Ishikawa (cell line): ENCODE measurements at regions not wholly inside any gene's neighbourhood (a gene's known extent, or its start where the extent isn't known, plus 50 kb on each side); places are given as distances from the start of the nearest gene placed in this dataset.

Experiments used
- CEBPB ChIP-seq: IDR thresholded peaks from 2 replicates; pipeline ENCODE4 v1.6.1; 2012
- CREB1 ChIP-seq: IDR thresholded peaks from 2 replicates; pipeline ENCODE4 v1.6.1; 2012; ENCODE audit warnings: low read depth
- EGR1 ChIP-seq: IDR thresholded peaks from 2 replicates; pipeline ENCODE4 v1.6.1; 2012
- EP300 ChIP-seq: IDR thresholded peaks from 2 replicates; pipeline ENCODE4 v1.6.1; 2012; ENCODE audit warnings: borderline replicate concordance
- FOXM1 ChIP-seq: IDR thresholded peaks from 2 replicates; pipeline ENCODE4 v1.6.1; 2012; ENCODE audit warnings: low read depth, borderline replicate concordance
- NFIC ChIP-seq: IDR thresholded peaks from 2 replicates; pipeline ENCODE4 v1.6.1; 2012
- RAD21 ChIP-seq: IDR thresholded peaks from 2 replicates; pipeline ENCODE4 v1.6.1; 2012; ENCODE audit warnings: low read depth
- TAF1 ChIP-seq: IDR thresholded peaks from 2 replicates; pipeline ENCODE4 v1.6.1; 2012; ENCODE audit warnings: low read depth, mild to moderate bottlenecking
- TCF12 ChIP-seq: IDR thresholded peaks from 2 replicates; pipeline ENCODE4 v1.6.1; 2012; ENCODE audit warnings: low read depth
- TEAD4 ChIP-seq: IDR thresholded peaks from 2 replicates; pipeline ENCODE4 v1.6.1; 2012
- YY1 ChIP-seq: IDR thresholded peaks from 2 replicates; pipeline ENCODE4 v1.6.1; 2012; ENCODE audit warnings: low read depth
- ZBTB7A ChIP-seq: IDR thresholded peaks from 2 replicates; pipeline ENCODE4 v1.6.1; 2012; ENCODE audit warnings: low read depth
- TF ChIP-seq, protein P1 (sequence below): IDR thresholded peaks from 2 replicates; pipeline ENCODE4 v1.6.1; 2012
- TF ChIP-seq, protein P2 (sequence below): IDR thresholded peaks from 2 replicates; pipeline ENCODE4 v1.6.1; 2012
- TF ChIP-seq, protein P3 (sequence below): IDR thresholded peaks from 2 replicates; pipeline ENCODE4 v1.6.1; 2012; ENCODE audit warnings: low read depth, mild to moderate bottlenecking

DNA sequence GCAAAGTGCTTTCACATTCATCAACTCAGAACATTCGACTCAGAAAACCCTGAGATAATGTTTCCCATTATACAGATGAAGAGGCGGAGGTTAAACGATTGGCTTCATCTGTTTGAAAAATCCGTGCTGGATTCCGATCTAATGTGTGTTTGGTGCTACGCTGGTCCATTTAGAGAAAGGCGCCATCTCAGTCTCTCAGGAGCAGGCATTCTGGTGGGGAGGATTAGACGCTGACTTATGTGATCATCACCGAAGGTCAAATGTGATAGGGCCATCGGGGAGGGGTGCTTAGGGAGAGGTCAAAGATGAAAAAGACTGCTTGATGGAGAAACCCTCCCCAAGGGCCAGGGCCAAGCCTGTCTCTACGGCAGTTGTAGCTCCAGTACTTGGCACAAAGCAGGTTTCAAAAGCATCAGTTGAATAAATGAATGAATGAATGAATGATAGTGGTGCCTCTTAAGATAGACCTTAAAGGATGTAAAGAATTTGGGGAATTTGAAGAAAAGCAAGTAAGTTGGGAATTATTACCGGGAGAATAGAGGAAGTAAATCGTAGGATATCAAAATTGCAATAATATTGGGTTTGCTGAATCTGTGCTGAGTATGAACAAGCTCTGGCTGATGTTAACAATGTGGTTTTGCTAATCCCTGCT lies 160.6 kb upstream of the SHB start:
- TF ChIP-seq NFIC: no peak
- TF ChIP-seq CREB1: no peak
- no peak for TF ChIP-seq FOXM1
- TF ChIP-seq TCF12: no peak
- no peak for TF ChIP-seq EP300
- TF ChIP-seq TAF1: no peak
- TF ChIP-seq, protein P1, sequence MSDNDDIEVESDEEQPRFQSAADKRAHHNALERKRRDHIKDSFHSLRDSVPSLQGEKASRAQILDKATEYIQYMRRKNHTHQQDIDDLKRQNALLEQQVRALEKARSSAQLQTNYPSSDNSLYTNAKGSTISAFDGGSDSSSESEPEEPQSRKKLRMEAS: no peak
- no peak for TF ChIP-seq ZBTB7A
- no peak for TF ChIP-seq CEBPB
- TF ChIP-seq RAD21: no peak
- TF ChIP-seq, protein P2, sequence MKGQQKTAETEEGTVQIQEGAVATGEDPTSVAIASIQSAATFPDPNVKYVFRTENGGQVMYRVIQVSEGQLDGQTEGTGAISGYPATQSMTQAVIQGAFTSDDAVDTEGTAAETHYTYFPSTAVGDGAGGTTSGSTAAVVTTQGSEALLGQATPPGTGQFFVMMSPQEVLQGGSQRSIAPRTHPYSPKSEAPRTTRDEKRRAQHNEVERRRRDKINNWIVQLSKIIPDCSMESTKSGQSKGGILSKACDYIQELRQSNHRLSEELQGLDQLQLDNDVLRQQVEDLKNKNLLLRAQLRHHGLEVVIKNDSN: no peak
- TF ChIP-seq YY1: no peak
- TF ChIP-seq, protein P3, sequence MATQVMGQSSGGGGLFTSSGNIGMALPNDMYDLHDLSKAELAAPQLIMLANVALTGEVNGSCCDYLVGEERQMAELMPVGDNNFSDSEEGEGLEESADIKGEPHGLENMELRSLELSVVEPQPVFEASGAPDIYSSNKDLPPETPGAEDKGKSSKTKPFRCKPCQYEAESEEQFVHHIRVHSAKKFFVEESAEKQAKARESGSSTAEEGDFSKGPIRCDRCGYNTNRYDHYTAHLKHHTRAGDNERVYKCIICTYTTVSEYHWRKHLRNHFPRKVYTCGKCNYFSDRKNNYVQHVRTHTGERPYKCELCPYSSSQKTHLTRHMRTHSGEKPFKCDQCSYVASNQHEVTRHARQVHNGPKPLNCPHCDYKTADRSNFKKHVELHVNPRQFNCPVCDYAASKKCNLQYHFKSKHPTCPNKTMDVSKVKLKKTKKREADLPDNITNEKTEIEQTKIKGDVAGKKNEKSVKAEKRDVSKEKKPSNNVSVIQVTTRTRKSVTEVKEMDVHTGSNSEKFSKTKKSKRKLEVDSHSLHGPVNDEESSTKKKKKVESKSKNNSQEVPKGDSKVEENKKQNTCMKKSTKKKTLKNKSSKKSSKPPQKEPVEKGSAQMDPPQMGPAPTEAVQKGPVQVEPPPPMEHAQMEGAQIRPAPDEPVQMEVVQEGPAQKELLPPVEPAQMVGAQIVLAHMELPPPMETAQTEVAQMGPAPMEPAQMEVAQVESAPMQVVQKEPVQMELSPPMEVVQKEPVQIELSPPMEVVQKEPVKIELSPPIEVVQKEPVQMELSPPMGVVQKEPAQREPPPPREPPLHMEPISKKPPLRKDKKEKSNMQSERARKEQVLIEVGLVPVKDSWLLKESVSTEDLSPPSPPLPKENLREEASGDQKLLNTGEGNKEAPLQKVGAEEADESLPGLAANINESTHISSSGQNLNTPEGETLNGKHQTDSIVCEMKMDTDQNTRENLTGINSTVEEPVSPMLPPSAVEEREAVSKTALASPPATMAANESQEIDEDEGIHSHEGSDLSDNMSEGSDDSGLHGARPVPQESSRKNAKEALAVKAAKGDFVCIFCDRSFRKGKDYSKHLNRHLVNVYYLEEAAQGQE: no peak
- TF ChIP-seq EGR1: no peak
- TF ChIP-seq TEAD4: no peak

DNA sequence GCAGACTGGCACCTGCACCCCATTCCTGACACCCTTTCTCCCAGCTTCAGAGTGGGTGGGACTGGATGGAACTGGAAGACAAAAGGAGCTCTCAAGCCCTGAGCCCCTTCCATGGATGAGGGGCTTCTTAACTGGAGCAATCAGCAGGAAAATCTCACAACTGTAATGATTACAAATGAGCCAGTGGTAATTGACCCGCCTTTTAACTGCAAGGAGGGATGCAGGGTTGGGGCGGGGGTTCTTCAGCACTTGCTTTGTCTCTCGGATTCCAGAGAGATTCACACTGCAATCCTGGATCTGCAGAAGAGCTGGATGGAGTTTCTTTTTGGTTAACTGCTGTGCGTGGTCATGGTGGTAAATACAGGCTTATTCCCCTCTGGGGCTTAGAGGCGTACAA lies 160.1 kb upstream of the SHB start:
- TF ChIP-seq TCF12 (no peak), EGR1 (no peak)

DNA sequence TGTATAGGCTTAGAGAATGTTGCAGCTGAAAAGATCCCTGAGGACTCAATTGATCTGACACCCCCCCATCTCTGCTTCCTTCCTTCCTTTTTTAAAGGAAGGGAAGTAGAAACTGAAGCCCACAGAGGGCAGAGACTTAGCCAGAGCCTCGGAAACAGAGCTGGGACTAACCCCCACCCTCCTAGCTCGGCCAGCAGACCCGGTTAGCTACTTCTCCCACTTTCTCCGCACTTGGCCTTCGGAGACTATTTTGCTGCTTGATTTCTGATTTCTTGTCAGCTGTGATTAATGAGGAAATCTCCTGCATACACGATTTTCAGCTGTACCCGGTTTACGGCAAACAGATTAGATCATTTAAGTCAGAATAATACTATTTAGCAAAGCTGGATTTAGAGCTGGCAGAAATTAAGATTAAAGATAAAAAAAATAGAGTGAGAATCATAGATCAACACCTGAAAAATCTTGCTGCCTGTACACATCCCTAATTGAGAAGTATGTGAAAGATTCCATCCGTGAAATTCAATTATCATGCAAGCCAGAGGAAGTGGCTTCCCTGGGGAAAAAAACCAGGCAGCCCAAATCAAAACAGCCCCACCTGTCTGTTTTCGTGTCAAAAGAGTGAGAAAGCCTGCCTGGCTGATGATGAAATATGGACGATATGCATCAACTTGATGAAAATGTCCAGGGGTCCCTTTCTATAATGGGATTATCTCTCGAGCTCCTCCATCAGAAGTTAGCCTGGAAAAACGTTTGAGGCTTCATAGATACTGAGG lies 159.5 kb upstream of the SHB start:
- TF ChIP-seq RAD21 (no peak), FOXM1 (no peak)

DNA sequence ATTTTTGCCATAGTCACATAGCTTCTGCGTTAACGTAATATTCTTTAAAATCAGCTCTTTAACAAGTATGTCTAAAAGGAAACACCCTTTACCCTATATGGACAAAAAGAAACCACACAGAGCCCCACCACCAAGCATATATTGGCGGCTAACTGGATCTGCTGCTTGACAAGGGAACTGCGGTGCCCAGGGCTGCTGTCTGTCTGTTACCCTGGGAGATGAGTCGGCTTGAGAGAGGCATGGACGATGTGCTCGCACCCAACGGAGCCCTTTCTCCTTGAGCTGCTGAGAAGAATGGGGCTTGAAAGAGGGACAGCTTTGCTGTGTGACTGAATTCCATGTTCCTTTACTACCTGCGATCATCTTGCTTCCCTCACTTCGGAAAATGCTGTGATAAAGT lies 158.6 kb upstream of the SHB start:
- TF ChIP-seq NFIC (no peak), CEBPB (no peak), CREB1 (no peak), RAD21 (no peak), TCF12 (no peak), TEAD4 (no peak), EP300 (no peak), EGR1 (no peak), YY1 (no peak), TAF1 (no peak), FOXM1 (no peak), ZBTB7A (no peak)
- TF ChIP-seq, protein P2: no peak
- TF ChIP-seq, protein P3: no peak
- TF ChIP-seq, protein P1: no peak

DNA sequence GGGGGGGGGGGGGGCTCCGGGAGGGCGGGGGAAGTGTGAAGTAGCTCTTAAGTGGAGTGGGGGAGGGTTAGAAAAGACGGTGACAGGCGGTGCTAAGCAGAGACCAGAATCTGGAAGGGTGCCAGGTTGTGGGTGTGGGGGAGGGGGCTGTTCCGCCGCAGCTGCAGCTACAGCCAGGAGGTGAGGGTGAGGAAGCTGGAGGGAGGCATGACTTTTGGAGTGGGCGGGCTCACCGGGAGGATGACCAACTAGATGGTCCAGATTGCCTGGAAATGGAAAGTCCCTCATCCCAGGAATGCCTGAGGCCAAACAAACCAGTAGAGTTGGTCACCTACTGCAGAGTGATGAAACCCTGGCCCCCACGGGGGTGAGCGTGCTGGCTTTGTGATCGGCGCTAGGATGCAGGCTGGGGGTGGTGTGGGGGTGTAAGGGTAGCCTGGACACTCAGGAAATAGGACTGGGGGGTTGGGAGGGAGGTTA lies 158.1 kb upstream of the SHB start:
- TF ChIP-seq RAD21: no peak
- peak; percentile 56; the same call in 1 of the 2 replicates for TF ChIP-seq NFIC

DNA sequence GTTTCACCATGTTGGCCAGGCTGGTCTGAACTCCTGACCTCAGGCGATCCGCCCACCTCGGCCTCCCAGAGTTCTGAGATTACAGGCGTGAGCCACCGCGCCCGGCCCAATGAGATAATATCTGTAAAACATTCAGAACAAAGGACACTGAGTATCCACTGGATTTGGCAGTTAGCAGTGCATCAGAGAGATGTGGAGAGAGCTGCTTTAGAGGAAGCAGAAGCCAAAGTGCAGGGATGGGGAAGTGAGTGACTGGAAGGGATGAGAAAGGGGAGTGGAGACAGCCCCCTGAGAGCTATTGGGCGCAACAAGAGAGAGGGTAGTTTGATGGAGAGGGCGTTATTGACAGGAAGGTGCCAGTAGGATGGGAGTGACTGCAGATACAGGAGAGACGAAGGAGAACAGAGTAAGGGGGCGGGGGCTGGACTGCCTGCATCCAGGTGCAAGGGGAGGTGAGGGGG lies 157.5 kb upstream of the SHB start:
- TF ChIP-seq, protein P3: no peak
- TF ChIP-seq CEBPB (no peak), TAF1 (no peak), RAD21 (no peak), CREB1 (no peak), ZBTB7A (no peak), TEAD4 (no peak), YY1 (no peak), TCF12 (no peak)
- TF ChIP-seq, protein P2: no peak
